ENCODE measurements at regions not wholly inside any gene's neighbourhood (a gene's known extent, or its start where the extent isn't known, plus 50 kb on each side); places are given as distances from the start of the nearest gene placed in this dataset.

DNA sequence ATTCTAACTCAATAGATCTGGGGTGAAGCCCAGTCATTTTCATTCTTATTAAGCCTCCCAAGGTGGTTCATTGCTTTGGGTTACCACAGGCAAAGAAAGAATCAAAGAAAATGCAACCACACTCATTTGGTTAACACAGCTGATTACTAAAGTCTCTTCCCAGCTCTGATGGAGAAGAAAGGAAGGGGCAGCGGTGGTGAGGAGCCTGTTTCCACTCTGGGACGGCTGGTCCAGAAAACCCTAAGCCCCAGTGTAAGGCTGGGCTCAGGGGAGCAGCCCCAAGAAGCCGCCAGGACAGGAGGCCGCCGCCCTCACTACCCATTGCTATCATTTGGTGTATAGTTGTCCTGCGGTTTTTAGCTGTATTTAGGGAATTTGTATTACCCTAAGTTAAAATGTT lies 226.9 kb downstream of the CD83 start:
- TF ChIP-seq, protein P1, sequence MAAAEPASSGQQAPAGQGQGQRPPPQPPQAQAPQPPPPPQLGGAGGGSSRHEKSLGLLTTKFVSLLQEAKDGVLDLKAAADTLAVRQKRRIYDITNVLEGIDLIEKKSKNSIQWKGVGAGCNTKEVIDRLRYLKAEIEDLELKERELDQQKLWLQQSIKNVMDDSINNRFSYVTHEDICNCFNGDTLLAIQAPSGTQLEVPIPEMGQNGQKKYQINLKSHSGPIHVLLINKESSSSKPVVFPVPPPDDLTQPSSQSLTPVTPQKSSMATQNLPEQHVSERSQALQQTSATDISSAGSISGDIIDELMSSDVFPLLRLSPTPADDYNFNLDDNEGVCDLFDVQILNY (CRISPR knock-in tag; conservative IDR thresholded peaks at IDR 0.05), result no peak
- TF ChIP-seq ZSCAN29 (CRISPR knock-in tag; conservative IDR thresholded peaks at IDR 0.05), result no peak
- no peak for TF ChIP-seq PHB2 (IDR thresholded peaks at IDR 0.05; ENCODE audit: partially characterized antibody)
- no peak for TF ChIP-seq ZC3H4 (CRISPR knock-in tag; IDR thresholded peaks at IDR 0.05; ENCODE audit: borderline replicate concordance)
- TF ChIP-seq, protein P2, sequence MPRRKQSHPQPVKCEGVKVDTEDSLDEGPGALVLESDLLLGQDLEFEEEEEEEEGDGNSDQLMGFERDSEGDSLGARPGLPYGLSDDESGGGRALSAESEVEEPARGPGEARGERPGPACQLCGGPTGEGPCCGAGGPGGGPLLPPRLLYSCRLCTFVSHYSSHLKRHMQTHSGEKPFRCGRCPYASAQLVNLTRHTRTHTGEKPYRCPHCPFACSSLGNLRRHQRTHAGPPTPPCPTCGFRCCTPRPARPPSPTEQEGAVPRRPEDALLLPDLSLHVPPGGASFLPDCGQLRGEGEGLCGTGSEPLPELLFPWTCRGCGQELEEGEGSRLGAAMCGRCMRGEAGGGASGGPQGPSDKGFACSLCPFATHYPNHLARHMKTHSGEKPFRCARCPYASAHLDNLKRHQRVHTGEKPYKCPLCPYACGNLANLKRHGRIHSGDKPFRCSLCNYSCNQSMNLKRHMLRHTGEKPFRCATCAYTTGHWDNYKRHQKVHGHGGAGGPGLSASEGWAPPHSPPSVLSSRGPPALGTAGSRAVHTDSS (CRISPR knock-in tag; conservative IDR thresholded peaks at IDR 0.05), result no peak
- no peak for TF ChIP-seq MXD4 (CRISPR knock-in tag; IDR thresholded peaks at IDR 0.05)
- no peak for TF ChIP-seq RFX1 (IDR thresholded peaks at IDR 0.05)
- no peak for TF ChIP-seq THYN1 (CRISPR knock-in tag; IDR thresholded peaks at IDR 0.05; ENCODE audit: borderline replicate concordance, low read depth)
- TF ChIP-seq AHR (CRISPR knock-in tag; IDR thresholded peaks at IDR 0.05), result no peak
- TF ChIP-seq, protein P3, sequence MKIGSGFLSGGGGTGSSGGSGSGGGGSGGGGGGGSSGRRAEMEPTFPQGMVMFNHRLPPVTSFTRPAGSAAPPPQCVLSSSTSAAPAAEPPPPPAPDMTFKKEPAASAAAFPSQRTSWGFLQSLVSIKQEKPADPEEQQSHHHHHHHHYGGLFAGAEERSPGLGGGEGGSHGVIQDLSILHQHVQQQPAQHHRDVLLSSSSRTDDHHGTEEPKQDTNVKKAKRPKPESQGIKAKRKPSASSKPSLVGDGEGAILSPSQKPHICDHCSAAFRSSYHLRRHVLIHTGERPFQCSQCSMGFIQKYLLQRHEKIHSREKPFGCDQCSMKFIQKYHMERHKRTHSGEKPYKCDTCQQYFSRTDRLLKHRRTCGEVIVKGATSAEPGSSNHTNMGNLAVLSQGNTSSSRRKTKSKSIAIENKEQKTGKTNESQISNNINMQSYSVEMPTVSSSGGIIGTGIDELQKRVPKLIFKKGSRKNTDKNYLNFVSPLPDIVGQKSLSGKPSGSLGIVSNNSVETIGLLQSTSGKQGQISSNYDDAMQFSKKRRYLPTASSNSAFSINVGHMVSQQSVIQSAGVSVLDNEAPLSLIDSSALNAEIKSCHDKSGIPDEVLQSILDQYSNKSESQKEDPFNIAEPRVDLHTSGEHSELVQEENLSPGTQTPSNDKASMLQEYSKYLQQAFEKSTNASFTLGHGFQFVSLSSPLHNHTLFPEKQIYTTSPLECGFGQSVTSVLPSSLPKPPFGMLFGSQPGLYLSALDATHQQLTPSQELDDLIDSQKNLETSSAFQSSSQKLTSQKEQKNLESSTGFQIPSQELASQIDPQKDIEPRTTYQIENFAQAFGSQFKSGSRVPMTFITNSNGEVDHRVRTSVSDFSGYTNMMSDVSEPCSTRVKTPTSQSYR (CRISPR knock-in tag; IDR thresholded peaks at IDR 0.05; ENCODE audit: borderline replicate concordance), result no peak
- TF ChIP-seq, protein P4, sequence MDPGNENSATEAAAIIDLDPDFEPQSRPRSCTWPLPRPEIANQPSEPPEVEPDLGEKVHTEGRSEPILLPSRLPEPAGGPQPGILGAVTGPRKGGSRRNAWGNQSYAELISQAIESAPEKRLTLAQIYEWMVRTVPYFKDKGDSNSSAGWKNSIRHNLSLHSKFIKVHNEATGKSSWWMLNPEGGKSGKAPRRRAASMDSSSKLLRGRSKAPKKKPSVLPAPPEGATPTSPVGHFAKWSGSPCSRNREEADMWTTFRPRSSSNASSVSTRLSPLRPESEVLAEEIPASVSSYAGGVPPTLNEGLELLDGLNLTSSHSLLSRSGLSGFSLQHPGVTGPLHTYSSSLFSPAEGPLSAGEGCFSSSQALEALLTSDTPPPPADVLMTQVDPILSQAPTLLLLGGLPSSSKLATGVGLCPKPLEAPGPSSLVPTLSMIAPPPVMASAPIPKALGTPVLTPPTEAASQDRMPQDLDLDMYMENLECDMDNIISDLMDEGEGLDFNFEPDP (CRISPR knock-in tag; conservative IDR thresholded peaks at IDR 0.05), result no peak
- TF ChIP-seq RFXAP (CRISPR knock-in tag; IDR thresholded peaks at IDR 0.05; ENCODE audit: borderline replicate concordance), result no peak
- no peak for TF ChIP-seq NFE2L2 (IDR thresholded peaks at IDR 0.05; ENCODE audit: low read length)
- TF ChIP-seq ARNT (IDR thresholded peaks at IDR 0.05), result no peak
- no peak for TF ChIP-seq TBL1XR1 (IDR thresholded peaks at IDR 0.05; ENCODE audit: borderline replicate concordance, low read length, partially characterized antibody)
- no peak for TF ChIP-seq RXRB (CRISPR knock-in tag; IDR thresholded peaks at IDR 0.05; ENCODE audit: borderline replicate concordance)
- TF ChIP-seq, protein P5, sequence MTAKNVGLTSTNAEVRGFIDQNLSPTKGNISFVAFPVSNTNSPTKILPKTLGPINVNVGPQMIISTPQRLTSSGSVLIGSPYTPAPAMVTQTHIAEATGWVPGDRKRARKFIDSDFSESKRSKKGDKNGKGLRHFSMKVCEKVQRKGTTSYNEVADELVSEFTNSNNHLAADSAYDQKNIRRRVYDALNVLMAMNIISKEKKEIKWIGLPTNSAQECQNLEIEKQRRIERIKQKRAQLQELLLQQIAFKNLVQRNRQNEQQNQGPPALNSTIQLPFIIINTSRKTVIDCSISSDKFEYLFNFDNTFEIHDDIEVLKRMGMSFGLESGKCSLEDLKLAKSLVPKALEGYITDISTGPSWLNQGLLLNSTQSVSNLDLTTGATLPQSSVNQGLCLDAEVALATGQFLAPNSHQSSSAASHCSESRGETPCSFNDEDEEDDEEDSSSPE (CRISPR knock-in tag; IDR thresholded peaks at IDR 0.05), result no peak
- BruUV-seq (replicated peaks), result no TSS peak
- in situ Hi-C loops (cut with HindIII; ENCODE audit: extremely low pct_ligation_motif_present, low pct_unique_long_range_greater_than_20kb) (no loop called here), intact Hi-C loops (cut with micrococcal nuclease; ENCODE audit: unreplicated experiment) (no loop called here)
- H3K9me3 ChIP-seq (ENCODE audit: low read length), result no peaks in the 10 kb centered on the region
- 10% methylated on average over 6 of the region's 6 CpGs for WGBS (ENCODE audit: low lambda C conversion rate)
- no peaks in the 10 kb centered on the region for H4K20me1 ChIP-seq (ENCODE audit: insufficient read depth, low read length)
- no peak overlapping the region for H2AFZ ChIP-seq (ENCODE audit: low read length)
- ChIA-PET POLR2A (no interaction called here), CTCF (ENCODE audit: low intra/inter-chr PET ratio, low total read pairs) (no interaction called here)
- no peak overlapping the region for H3K4me3 ChIP-seq (replicated peaks in 1 of 3; ENCODE audit: insufficient read depth in 1 of 3, low read depth in 2 of 3, low read length in 3 of 3)
- H3K27me3 ChIP-seq (ENCODE audit: control insufficient read depth in 1 of 2, insufficient read depth in 2 of 2, low read length in 2 of 2), result peaks cover 0 to 13% of the 10 kb centered on the region in 2 experiments; a peak in 2 of 5 replicates
- no peaks in the 10 kb centered on the region for H3K4me1 ChIP-seq (ENCODE audit: insufficient read depth, low read length)
- H3K79me2 ChIP-seq (ENCODE audit: insufficient read depth, low read length), result no peaks in the 10 kb centered on the region
- H3K4me2 ChIP-seq (ENCODE audit: low read depth, low read length), result no peak overlapping the region
- DNase-seq (ENCODE audit: low spot score) (no peak), ATAC-seq (no peak), FAIRE-seq (no peak)
- no peak overlapping the region for H3K9ac ChIP-seq (ENCODE audit: insufficient read depth, low read depth, low read length)
- H3K36me3 ChIP-seq (replicated peaks in 1 of 2; ENCODE audit: control insufficient read depth in 1 of 2, insufficient read depth in 2 of 2, low read length in 2 of 2), result no peaks in the 10 kb centered on the region
- no peak overlapping the region for H3K27ac ChIP-seq (ENCODE audit: extremely low read length, insufficient read depth, low read length)

Measured in HepG2 (cell line).